ENCODE measurements at regions not wholly inside any gene's neighbourhood (a gene's known extent, or its start where the extent isn't known, plus 50 kb on each side); places are given as distances from the start of the nearest gene placed in this dataset.

DNA sequence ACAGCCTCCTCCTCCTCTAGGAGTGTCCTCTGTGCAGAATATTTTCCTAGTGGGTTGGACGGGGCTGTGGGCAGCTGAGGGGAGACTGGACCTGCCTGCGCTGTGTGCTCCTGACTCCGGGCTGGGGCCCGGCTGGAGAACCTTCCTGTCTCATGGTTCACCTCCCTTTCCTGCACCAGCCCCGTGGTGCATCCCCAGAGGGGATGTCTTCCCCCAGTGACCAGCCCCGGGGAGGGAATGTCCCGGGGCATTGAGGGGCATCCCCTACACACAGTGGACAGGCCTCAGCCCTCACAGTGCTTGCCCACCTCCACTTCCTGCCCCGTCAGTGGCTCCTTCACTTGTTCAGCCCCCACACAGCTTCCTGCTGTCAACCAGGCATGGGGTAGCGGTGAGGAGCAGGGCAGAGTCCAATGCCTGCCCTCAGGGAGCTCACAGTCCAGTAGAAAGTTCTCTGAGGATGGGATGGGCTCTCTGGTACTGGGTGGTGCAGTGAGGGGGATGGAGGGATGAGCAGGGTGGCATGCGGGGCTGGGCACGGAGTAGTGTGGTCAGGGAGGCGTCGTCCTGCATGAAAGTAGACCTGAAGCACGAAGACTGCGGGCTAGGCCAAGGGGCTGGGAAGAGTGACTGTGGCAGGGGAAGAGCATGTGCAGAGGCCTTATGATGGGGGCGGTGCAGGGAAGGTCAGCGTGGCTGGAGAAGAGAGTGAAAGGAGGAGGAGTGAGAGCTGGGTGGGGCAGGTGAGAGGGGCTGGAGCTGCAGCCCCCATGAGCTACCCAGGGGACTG lies 52.1 kb upstream of the PITX1 start:
- no peak for DNase-seq

DNA sequence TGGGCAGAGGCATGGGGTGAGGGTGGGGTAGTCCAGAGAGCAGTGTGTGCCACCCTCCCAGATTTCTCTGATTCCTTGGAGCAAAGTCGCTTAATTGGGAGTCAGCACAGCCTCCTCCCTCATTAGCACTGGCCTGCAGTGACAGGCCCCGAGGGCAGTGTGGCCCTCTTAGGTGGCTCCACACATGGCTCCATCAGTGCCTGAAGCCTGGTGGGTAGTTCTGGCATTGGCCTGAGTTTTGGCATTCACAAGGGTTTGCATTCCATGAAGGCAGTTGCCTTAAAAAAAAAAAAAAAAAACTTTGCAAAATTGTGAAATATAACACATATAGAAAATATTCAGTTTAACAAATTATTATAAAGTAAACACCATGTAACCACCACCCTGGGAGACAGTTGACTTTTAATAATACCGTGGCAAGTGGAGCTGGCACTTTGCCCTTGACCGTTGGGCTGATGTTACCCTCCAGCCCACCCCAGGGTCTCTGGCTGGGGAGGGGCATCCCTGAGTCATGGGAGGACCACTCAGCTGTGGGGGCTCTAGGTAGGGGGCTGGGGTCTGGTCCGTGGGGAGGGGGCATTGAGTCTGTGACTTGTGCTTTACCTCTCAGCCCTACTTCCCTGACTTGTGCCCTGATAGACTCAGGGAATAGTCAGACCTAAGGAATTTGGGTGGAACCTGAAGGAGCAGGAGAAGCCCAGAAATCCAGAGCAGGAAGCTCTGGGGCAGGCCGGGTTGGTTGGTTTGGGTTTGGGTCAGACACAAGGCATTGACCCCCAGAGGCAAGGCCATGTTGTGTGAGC lies 51.3 kb upstream of the PITX1 start:
- DNase-seq: no peak

Data from NCI-H1694 (cell line).